ENCODE measurements at regions not wholly inside any gene's neighbourhood (a gene's known extent, or its start where the extent isn't known, plus 50 kb on each side); places are given as distances from the start of the nearest gene placed in this dataset.
A peak's percentile ranks its signal among the peaks of the same experiment; 100 is the strongest.

GRCh38 chr14:42877716-42878115, 1271.0 kb downstream of the LRFN5 start:
- no peak overlapping the region for H3K4me3 ChIP-seq (replicated peaks in 1 of 2; ENCODE audit: low read depth in 2 of 2, low read length in 2 of 2)
- no peak for TF ChIP-seq CTCF (IDR thresholded peaks at IDR 0.05; ENCODE audit: low read depth, low read length)
- DNase-seq (ENCODE audit: low read depth in 2 of 2): no peak

- DNase-seq (ENCODE audit: low read depth in 2 of 2): no peak
- no peak overlapping the region for H3K4me3 ChIP-seq (replicated peaks in 1 of 2; ENCODE audit: low read depth in 2 of 2, low read length in 2 of 2)
- TF ChIP-seq CTCF (IDR thresholded peaks at IDR 0.05; ENCODE audit: low read depth, low read length): no peak
Observed at GRCh38 chr14:42872786-42873185, 1266.1 kb downstream of the LRFN5 start.

GRCh38 chr14:42869681-42870080, 1263.0 kb downstream of the LRFN5 start:
- no peak overlapping the region for H3K4me3 ChIP-seq (replicated peaks in 1 of 2; ENCODE audit: low read depth in 2 of 2, low read length in 2 of 2)
- no peak for TF ChIP-seq CTCF (IDR thresholded peaks at IDR 0.05; ENCODE audit: low read depth, low read length)
- DNase-seq (ENCODE audit: low read depth in 2 of 2): peak in 1 of 2 donors; percentile 4

DNA sequence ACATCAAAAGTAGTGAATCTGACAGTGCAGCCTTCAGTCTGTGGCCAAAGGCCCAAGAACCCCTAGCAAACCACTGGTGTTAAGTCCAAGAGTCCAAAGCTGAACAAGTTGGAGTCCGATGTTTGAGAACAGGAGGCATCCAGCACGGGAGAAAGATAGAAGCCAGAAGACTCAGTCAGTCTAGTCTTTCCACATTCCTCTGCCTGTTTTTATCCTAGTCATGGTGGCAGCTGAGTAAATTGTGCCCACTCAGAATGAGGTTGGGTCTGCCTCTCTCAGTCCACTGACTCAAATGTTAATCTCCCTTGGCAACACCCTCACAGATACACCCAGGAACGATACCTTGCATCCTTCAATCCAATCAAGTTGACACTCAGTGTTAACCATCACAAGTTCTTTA, 1255.4 kb downstream of the LRFN5 start:
- H3K4me3 ChIP-seq (replicated peaks in 1 of 2; ENCODE audit: low read depth in 2 of 2, low read length in 2 of 2): no peak overlapping the region
- no peak for TF ChIP-seq CTCF (IDR thresholded peaks at IDR 0.05; ENCODE audit: low read depth, low read length)
- no peak for DNase-seq (ENCODE audit: low read depth in 2 of 2)

DNA sequence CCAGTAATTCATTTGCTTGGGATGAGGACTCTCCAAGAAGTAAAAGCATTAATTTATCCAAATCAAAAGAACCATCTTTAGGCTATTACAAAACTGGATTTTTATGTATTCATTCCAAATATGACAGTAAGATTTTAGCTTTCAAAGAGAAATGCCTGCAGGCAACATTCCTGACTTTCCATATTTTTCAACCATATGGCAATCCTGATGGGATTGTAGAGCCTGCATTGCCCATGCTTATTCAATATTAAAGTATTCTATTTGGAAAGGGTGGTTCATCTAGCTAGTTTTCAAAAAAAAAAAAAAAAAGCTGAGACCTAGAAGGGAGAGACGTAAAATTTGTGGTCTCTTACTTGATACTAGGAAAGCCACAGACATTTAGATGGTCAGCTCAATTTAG, 1253.7 kb downstream of the LRFN5 start:
- H3K4me3 ChIP-seq (replicated peaks in 1 of 2; ENCODE audit: low read depth in 2 of 2, low read length in 2 of 2): no peak overlapping the region
- TF ChIP-seq CTCF (IDR thresholded peaks at IDR 0.05; ENCODE audit: low read depth, low read length): no peak
- no peak for DNase-seq (ENCODE audit: low read depth in 2 of 2)

DNA sequence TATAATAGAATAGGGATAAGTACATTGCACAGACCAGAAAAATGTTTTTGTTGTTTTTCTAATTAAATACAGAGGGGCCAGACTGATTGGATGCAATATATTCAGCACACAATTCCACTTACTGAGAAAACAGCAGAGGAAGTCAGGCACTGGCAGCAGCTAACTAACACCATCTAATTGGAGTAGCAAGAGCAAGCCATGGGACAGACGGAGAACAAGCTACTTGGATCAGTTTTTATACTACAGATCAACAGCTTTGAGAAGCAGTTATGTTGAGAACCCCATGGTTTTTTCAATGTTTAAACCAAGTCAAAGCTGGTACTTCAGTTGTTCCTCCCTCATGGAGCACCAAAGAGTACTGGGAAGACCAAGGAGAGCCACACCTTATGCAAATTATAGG, 1249.4 kb downstream of the LRFN5 start:
- TF ChIP-seq CTCF (IDR thresholded peaks at IDR 0.05; ENCODE audit: low read depth, low read length): no peak
- DNase-seq (ENCODE audit: low read depth in 2 of 2): no peak

DNA sequence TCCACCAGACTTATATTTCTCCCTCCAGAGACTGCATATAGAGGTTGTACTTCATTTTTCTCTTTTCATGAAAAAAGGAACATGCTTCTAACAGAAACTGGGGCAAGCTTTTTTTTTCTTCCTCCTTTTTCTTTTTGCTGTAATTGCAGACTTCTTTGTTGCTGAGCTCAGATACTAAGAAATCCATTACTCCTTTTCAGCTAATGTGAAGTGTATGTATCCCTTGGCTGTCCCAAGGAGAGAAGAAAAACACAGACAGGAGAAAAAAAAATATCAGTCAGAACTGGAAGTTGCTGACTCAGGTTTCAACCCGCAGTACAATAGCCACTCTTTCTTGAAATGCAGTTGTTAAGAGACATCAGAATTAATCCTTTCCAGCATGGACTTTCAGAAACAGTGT, 1248.4 kb downstream of the LRFN5 start:
- no peak overlapping the region for H3K4me3 ChIP-seq (replicated peaks in 1 of 2; ENCODE audit: low read depth in 2 of 2, low read length in 2 of 2)
- DNase-seq (ENCODE audit: low read depth in 2 of 2): peak in 1 of 2 donors; percentile 12
- no peak for TF ChIP-seq CTCF (IDR thresholded peaks at IDR 0.05; ENCODE audit: low read depth, low read length)

More for the DNA sequence above, 1249.4 kb downstream of the LRFN5 start:
- H3K4me3 ChIP-seq (replicated peaks in 1 of 2; ENCODE audit: low read depth in 2 of 2, low read length in 2 of 2): no peak overlapping the region
